Right lobe of liver (tissue), 6 donors: ENCODE measurements at regions not wholly inside any gene's neighbourhood (a gene's known extent, or its start where the extent isn't known, plus 50 kb on each side); places are given as distances from the start of the nearest gene placed in this dataset.

Source experiments
- ATAC-seq, 4 donors: fragments of 200-7000 bp; cut with Tn5 transposase; one replicate each; pipeline ENCODE4 v1.9.1; 2020; ENCODE audit warnings: mild to moderate bottlenecking in 4 of 4, moderate library complexity in 4 of 4
- DNase-seq, 3 donors: peaks; one replicate each; pipeline ENCODE4 v3.0.0-alpha.2; 2020
- H3K27ac ChIP-seq, 3 donors: fragments of 200-600 bp; one replicate each; pipeline ENCODE4 v1.8.0; 2022
- H3K27me3 ChIP-seq, 2 donors: fragments of 200-600 bp; one replicate each; pipeline ENCODE4 v1.8.0; 2022
- H3K36me3 ChIP-seq, 4 donors: fragments of 200-600 bp; sonication (generic) in 1 of 4; one replicate each; pipeline versions ENCODE4 v1.5.1 to v1.8.0; 2017 to 2022; ENCODE audit warnings: control low read depth in 1 of 4
- H3K4me1 ChIP-seq, 4 donors: fragments of 200-600 bp; sonication (generic) in 1 of 4; one replicate each; pipeline versions ENCODE4 v1.5.1 to v1.8.0; 2017 to 2022; ENCODE audit warnings: control low read depth in 1 of 4
- H3K4me3 ChIP-seq, 3 donors: fragments of 200-600 bp; one replicate each; pipeline ENCODE4 v1.8.0; 2022
- H3K9me3 ChIP-seq, 4 donors: fragments of 200-600 bp; sonication (generic) in 1 of 4; one replicate each; pipeline versions ENCODE4 v1.5.1 to v1.8.0; 2017 to 2022; ENCODE audit warnings: control low read depth in 1 of 4
- POLR2A ChIP-seq: fragments of 450-650 bp; IDR thresholded peaks from one replicate; pipeline ENCODE4 v1.6.1; 2017; ENCODE audit warnings: antibody characterized with exemption, mild to moderate bottlenecking
- WGBS: methylation state at CpG from one replicate; pipeline ENCODE4 v1.1.6; 2018; ENCODE audit warnings: low coverage, low lambda C conversion rate; ENCODE audit not compliant: insufficient coverage; ENCODE audit errors: missing lambda C conversion rate; 5-methylcytosine and 5-hydroxymethylcytosine counted together
- intact Hi-C, 2 donors: fragments of 100-400 bp; cut with DNase I; formaldehyde crosslinking; loops; one replicate each; pipeline versions ENCODE4 v1.11.2 to v1.14.1; 2022
- TF ChIP-seq, protein P1 (sequence below), 4 donors: fragments of 200-600 bp in 3 of 4; fragments of 450-650 bp in 1 of 4; IDR thresholded peaks; one replicate each; pipeline versions ENCODE4 v1.5.1 to v1.8.0; 2016 to 2022; ENCODE audit warnings: antibody characterized with exemption in 4 of 4, mild to moderate bottlenecking in 2 of 4
- donor health status: DM: no; HTN: yes; CAD: no.
- donor health status: DM: no; HTN: no; CAD: no.
- donor health status: DM: no; HTN: no; CAD: no.
- donor health status: DM: no; HTN: yes; CAD: no.
- donor health status: DM: no; HTN: yes; CAD: no.

DNA sequence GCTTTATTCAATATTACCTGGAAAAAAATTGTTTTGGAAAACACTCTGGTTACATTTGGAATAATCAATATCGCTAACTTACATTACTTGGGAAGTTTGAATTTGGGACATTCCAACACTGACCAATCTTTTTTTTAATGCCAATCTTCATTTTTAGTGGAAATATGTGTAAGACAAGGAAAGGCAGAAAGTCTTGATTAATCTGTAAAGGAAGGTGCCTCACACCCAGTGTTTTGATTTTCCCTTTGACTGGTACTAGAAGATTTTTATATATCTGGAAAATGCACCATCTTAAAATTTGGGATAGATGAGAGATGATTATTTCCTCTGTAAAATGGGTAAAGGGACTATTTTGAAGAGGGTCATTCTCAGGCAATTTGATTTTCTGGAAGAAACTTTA is 879.2 kb upstream of the ZEB2 start:
- intact Hi-C loops, result no loop called here
- Histone ChIP-seq H3K27ac (no peak overlapping the region), H3K9me3 (no peaks in the 10 kb centered on the region), H3K36me3 (no peaks in the 10 kb centered on the region), H3K27me3 (no peaks in the 10 kb centered on the region), H3K4me3 (no peak overlapping the region), H3K4me1 (no peaks in the 10 kb centered on the region)
- DNase-seq (no peak), ATAC-seq (no peak)
- WGBS, result 52% methylated on average over 1 of the region's 1 CpG
- TF ChIP-seq POLR2A, result no peak
- TF ChIP-seq, protein P1, sequence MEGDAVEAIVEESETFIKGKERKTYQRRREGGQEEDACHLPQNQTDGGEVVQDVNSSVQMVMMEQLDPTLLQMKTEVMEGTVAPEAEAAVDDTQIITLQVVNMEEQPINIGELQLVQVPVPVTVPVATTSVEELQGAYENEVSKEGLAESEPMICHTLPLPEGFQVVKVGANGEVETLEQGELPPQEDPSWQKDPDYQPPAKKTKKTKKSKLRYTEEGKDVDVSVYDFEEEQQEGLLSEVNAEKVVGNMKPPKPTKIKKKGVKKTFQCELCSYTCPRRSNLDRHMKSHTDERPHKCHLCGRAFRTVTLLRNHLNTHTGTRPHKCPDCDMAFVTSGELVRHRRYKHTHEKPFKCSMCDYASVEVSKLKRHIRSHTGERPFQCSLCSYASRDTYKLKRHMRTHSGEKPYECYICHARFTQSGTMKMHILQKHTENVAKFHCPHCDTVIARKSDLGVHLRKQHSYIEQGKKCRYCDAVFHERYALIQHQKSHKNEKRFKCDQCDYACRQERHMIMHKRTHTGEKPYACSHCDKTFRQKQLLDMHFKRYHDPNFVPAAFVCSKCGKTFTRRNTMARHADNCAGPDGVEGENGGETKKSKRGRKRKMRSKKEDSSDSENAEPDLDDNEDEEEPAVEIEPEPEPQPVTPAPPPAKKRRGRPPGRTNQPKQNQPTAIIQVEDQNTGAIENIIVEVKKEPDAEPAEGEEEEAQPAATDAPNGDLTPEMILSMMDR (IDR thresholded peaks at IDR 0.05), result no peak

DNA sequence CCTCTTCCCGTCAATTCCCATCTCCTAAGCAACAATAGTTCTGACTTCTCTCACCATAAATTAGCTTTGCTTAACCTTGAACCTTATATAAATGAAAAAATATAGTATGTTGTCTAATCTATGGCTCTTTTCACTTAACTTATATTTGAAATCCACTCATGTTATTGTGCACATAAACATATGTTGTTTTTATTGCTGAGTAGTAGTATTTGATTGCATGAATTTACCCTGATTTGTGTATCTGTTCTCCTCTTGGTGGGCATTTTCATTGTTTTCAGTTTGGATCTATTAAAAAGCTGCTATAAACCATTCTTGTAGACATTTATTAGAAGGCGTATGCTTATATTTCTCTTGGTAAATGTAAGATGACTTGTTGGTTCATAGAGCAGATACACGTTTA is 874.3 kb upstream of the ZEB2 start:
- DNase-seq (no peak), ATAC-seq (no peak)
- no peak for TF ChIP-seq POLR2A
- TF ChIP-seq, protein P1 (IDR thresholded peaks at IDR 0.05), result no peak
- no peaks in the 10 kb centered on the region for H3K4me1 ChIP-seq
- intact Hi-C loops, result no loop called here
- H3K27me3 ChIP-seq, result no peaks in the 10 kb centered on the region
- H3K36me3 ChIP-seq, result no peaks in the 10 kb centered on the region
- no peak overlapping the region for H3K4me3 ChIP-seq
- H3K27ac ChIP-seq, result no peak overlapping the region
- 62% methylated on average over 3 of the region's 3 CpGs for WGBS
- no peaks in the 10 kb centered on the region for H3K9me3 ChIP-seq

DNA sequence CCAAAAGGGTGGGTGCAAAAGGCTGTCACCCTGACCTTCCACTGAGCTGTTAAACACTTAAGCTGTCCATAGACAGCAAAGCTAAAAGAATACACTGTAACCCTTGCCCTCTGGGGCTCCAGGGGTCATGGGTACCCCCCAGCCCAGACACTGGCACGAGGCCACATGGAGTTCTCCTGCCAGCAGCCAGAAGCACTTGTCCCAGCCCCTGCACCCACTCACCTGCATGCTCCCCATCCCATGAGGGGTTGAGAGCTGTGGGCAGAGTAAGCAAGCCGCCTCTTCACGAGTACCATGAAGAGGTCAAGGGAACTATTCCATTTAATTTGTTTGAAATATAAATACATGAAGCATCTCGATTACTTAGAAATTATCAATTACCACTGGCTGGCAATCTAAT is 867.1 kb upstream of the ZEB2 start:
- no peaks in the 10 kb centered on the region for H3K9me3 ChIP-seq
- no peaks in the 10 kb centered on the region for H3K4me1 ChIP-seq
- ATAC-seq, result no peak
- TF ChIP-seq POLR2A, result no peak
- TF ChIP-seq, protein P1 (IDR thresholded peaks at IDR 0.05), result no peak
- H3K4me3 ChIP-seq, result no peak overlapping the region
- WGBS, result 80% methylated on average over 4 of the region's 4 CpGs
- DNase-seq, result no peak
- intact Hi-C loops, result no loop called here
- H3K27ac ChIP-seq, result no peak overlapping the region
- H3K36me3 ChIP-seq, result no peaks in the 10 kb centered on the region
- no peaks in the 10 kb centered on the region for H3K27me3 ChIP-seq

DNA sequence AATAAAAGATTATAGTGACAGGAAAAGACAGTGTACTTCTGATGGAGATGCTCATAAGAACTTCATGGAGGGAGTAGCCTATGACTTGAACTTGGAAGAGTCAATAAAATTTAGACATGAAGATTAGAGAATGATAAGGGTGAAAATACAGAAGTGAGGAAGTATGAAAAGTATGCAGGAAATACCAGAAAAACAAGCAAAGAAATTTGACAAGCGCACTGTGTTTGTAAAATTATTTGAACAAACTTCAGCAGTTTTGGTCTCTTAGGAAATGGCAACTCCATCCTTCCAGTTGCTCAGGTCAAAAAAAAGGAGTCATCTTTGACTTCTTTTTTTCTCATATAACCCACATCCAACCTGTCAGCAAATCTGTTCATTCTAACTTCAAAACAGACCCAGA is 864.0 kb upstream of the ZEB2 start:
- ATAC-seq, result no peak
- H3K4me3 ChIP-seq, result no peak overlapping the region
- no peaks in the 10 kb centered on the region for H3K27me3 ChIP-seq

More for the DNA sequence above, 864.0 kb upstream of the ZEB2 start:
- intact Hi-C loops, result no loop called here
- WGBS, result 100% methylated on average over 1 of the region's 1 CpG
- no peak overlapping the region for H3K27ac ChIP-seq
- no peaks in the 10 kb centered on the region for H3K4me1 ChIP-seq
- H3K9me3 ChIP-seq, result no peaks in the 10 kb centered on the region
- TF ChIP-seq POLR2A, result no peak
- TF ChIP-seq, protein P1 (IDR thresholded peaks at IDR 0.05), result no peak
- no peak for DNase-seq
- H3K36me3 ChIP-seq, result no peaks in the 10 kb centered on the region
